Astrocyte (in vitro differentiated cells and primary cell): ENCODE measurements at regions not wholly inside any gene's neighbourhood (a gene's known extent, or its start where the extent isn't known, plus 50 kb on each side); places are given as distances from the start of the nearest gene placed in this dataset.

Experiments
- DNase-seq: peaks from one replicate; pipeline ENCODE4 v3.0.0-alpha.2; 2010; ENCODE audit warnings: low read depth
- FAIRE-seq: peaks from 2 replicates; lab custom pipeline; 2011; peaks lifted over from hg19 to GRCh38; lab: Jason Lieb, UNC
- H2AFZ ChIP-seq: 2 replicates; pipeline ENCODE4 v1.6.0; 2012; ENCODE audit warnings: low read depth, low read length, inconsistent platforms
- H3K27ac ChIP-seq: 2 replicates; pipeline ENCODE4 v1.5.1; 2011; ENCODE audit warnings: low read depth, low read length, inconsistent platforms
- H3K27me3 ChIP-seq: 2 replicates; pipeline ENCODE4 v1.6.0; 2011; ENCODE audit warnings: low read length, inconsistent platforms; ENCODE audit not compliant: insufficient read depth
- H3K36me3 ChIP-seq: 2 replicates; pipeline ENCODE4 v1.5.1; 2011; ENCODE audit warnings: low read length, inconsistent platforms; ENCODE audit not compliant: insufficient read depth
- H3K4me1 ChIP-seq: 2 replicates; pipeline ENCODE4 v1.5.1; 2011; ENCODE audit warnings: low read length, inconsistent platforms; ENCODE audit not compliant: insufficient read depth
- H3K4me2 ChIP-seq: 2 replicates; pipeline ENCODE4 v1.6.0; 2012; ENCODE audit warnings: low read length, inconsistent platforms
- H3K4me3 ChIP-seq: 2 replicates; pipeline ENCODE4 v1.5.1; 2011; ENCODE audit warnings: low read depth, mild to moderate bottlenecking, low read length, inconsistent platforms; ENCODE audit not compliant: insufficient read depth
- H3K79me2 ChIP-seq: 2 replicates; pipeline ENCODE4 v1.6.0; 2012; ENCODE audit warnings: mild to moderate bottlenecking, low read length, inconsistent platforms; ENCODE audit not compliant: insufficient read depth
- H3K9ac ChIP-seq: 2 replicates; pipeline ENCODE4 v1.6.0; 2012; ENCODE audit warnings: mild to moderate bottlenecking, low read length, inconsistent platforms
- H3K9me3 ChIP-seq: 2 replicates; pipeline ENCODE4 v1.5.1; 2012; ENCODE audit warnings: low read depth, mild to moderate bottlenecking, low read length, inconsistent platforms; ENCODE audit not compliant: insufficient read depth
- H4K20me1 ChIP-seq: 2 replicates; pipeline ENCODE4 v1.6.0; 2012; ENCODE audit warnings: low read length, inconsistent platforms; ENCODE audit not compliant: insufficient read depth
- H3K27ac Mint-ChIP-seq: one replicate; pipeline ENCODE4 v1.8.0; 2021; ENCODE audit warnings: mild to moderate bottlenecking, mixed read lengths; ENCODE audit not compliant: unreplicated experiment
- H3K27me3 Mint-ChIP-seq: one replicate; pipeline ENCODE4 v1.8.0; 2021; ENCODE audit warnings: low read depth, mixed read lengths; ENCODE audit not compliant: unreplicated experiment
- H3K36me3 Mint-ChIP-seq: one replicate; pipeline ENCODE4 v1.8.0; 2021; ENCODE audit warnings: low read depth, mixed read lengths; ENCODE audit not compliant: unreplicated experiment
- H3K4me1 Mint-ChIP-seq: one replicate; pipeline ENCODE4 v1.8.0; 2021; ENCODE audit warnings: low read depth, mixed read lengths; ENCODE audit not compliant: unreplicated experiment
- H3K4me3 Mint-ChIP-seq: one replicate; pipeline ENCODE4 v1.8.0; 2021; ENCODE audit warnings: mild to moderate bottlenecking, moderate library complexity, mixed read lengths; ENCODE audit not compliant: unreplicated experiment
- H3K9me3 Mint-ChIP-seq: one replicate; pipeline ENCODE4 v1.8.0; 2021; ENCODE audit warnings: mild to moderate bottlenecking, mixed read lengths; ENCODE audit not compliant: unreplicated experiment
- EZH2 ChIP-seq: IDR thresholded peaks from 2 replicates; pipeline ENCODE4 v1.6.1; 2012; ENCODE audit warnings: mild to moderate bottlenecking, low read length, inconsistent platforms; ENCODE audit not compliant: insufficient read depth
- TF ChIP-seq, protein P1 (sequence below): IDR thresholded peaks from 2 replicates; pipeline ENCODE4 v1.5.1; 2011; ENCODE audit warnings: low read depth, mild to moderate bottlenecking, inconsistent platforms, low read length, moderate library complexity; ENCODE audit not compliant: insufficient read depth

DNA sequence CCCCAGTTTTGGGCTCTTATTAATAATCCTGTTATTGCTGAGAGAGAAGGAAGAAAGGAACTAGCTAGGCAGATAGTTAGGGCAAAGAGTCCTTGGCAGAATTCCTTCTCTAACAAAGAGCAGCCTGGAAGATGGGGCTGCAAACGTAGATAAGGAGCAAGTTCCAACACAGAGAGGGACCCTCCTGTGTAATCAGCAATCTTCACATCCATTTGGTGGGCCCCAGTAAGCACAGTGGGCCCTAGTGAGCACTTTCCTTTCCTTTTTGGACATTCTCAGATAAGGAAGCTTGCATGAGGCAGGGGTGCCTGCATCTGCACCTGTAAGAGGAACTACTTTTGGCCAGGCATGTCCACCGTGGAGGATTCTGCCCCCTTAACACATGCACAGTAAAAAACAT lies 119.6 kb upstream of the SGO1 start:
- FAIRE-seq (no peak), DNase-seq (no peak)
- no peak overlapping the region for H3K4me2 ChIP-seq
- H3K79me2 ChIP-seq: no peaks in the 10 kb centered on the region
- H3K27me3 ChIP-seq: no peaks in the 10 kb centered on the region
- Mint-ChIP-seq H3K9me3 (no peaks in the 10 kb centered on the region), H3K27ac (no peak overlapping the region), H3K36me3 (no peaks in the 10 kb centered on the region), H3K4me3 (no peak overlapping the region), H3K27me3 (no peaks in the 10 kb centered on the region), H3K4me1 (no peaks in the 10 kb centered on the region)
- H3K36me3 ChIP-seq: no peaks in the 10 kb centered on the region
- H2AFZ ChIP-seq: no peak overlapping the region
- H3K4me1 ChIP-seq: no peaks in the 10 kb centered on the region
- no peak overlapping the region for H3K9ac ChIP-seq
- H4K20me1 ChIP-seq: no peaks in the 10 kb centered on the region
- no peak overlapping the region for H3K27ac ChIP-seq
- H3K9me3 ChIP-seq: no peaks in the 10 kb centered on the region
- TF ChIP-seq EZH2: no peak
- TF ChIP-seq, protein P1, sequence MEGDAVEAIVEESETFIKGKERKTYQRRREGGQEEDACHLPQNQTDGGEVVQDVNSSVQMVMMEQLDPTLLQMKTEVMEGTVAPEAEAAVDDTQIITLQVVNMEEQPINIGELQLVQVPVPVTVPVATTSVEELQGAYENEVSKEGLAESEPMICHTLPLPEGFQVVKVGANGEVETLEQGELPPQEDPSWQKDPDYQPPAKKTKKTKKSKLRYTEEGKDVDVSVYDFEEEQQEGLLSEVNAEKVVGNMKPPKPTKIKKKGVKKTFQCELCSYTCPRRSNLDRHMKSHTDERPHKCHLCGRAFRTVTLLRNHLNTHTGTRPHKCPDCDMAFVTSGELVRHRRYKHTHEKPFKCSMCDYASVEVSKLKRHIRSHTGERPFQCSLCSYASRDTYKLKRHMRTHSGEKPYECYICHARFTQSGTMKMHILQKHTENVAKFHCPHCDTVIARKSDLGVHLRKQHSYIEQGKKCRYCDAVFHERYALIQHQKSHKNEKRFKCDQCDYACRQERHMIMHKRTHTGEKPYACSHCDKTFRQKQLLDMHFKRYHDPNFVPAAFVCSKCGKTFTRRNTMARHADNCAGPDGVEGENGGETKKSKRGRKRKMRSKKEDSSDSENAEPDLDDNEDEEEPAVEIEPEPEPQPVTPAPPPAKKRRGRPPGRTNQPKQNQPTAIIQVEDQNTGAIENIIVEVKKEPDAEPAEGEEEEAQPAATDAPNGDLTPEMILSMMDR: no peak
- no peak overlapping the region for H3K4me3 ChIP-seq

DNA sequence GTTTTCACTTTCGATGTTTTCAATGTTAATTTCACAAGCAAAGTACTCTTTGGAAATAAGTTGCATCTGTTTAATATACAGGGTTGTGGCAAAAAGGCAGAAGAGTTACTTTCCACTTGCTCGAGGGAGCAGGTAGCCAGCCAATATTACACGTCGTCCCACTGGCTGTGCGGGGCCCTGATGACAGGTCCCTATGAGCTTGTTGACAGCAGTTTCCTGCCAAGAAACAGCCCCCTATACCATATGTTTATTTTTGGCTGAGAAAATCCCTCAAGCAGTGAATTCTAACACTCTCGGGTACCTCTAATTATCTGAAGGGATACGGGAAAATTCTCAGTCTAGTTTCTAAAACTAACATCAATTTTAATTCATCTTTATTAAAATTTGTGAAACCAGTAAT lies 116.8 kb upstream of the SGO1 start:
- Histone ChIP-seq H3K36me3 (no peaks in the 10 kb centered on the region), H2AFZ (no peak overlapping the region), H3K9ac (no peak overlapping the region), H3K79me2 (no peaks in the 10 kb centered on the region), H3K27ac (no peak overlapping the region), H3K27me3 (no peaks in the 10 kb centered on the region), H3K9me3 (no peaks in the 10 kb centered on the region), H3K4me3 (no peak overlapping the region), H4K20me1 (no peaks in the 10 kb centered on the region), H3K4me1 (no peaks in the 10 kb centered on the region), H3K4me2 (no peak overlapping the region)
- H3K27me3 Mint-ChIP-seq: no peaks in the 10 kb centered on the region
- DNase-seq: no peak
- H3K9me3 Mint-ChIP-seq: no peaks in the 10 kb centered on the region
- TF ChIP-seq, protein P1: no peak
- TF ChIP-seq EZH2: no peak
- no peak overlapping the region for H3K27ac Mint-ChIP-seq
- H3K36me3 Mint-ChIP-seq: no peaks in the 10 kb centered on the region
- no peak overlapping the region for H3K4me3 Mint-ChIP-seq
- no peak for FAIRE-seq
- H3K4me1 Mint-ChIP-seq: no peaks in the 10 kb centered on the region

DNA sequence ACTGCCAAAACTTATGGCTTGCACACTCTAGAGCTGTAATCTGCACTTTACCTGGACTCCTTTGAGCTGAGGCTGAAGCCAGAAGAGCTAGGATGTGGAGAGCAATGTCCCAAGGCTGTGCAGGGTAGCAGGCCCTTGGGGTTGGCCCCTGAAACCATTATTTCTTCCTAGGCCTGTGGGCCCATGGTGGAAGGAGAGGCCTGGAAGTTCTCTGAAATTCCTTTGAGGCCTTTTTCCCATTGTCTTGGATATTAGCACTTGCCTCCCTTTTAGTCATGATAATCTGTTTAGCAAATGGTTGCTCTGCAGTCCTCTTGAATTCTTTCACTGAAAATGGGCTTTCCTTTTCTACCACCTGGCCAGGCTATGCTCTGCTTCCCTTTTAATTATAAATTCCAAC lies 102.0 kb upstream of the SGO1 start:
- no peaks in the 10 kb centered on the region for H3K36me3 ChIP-seq
- H3K4me1 Mint-ChIP-seq: no peaks in the 10 kb centered on the region
- no peak overlapping the region for H3K9ac ChIP-seq
- no peaks in the 10 kb centered on the region for H3K79me2 ChIP-seq
- TF ChIP-seq, protein P1: no peak
- no peak for TF ChIP-seq EZH2
- no peaks in the 10 kb centered on the region for H3K36me3 Mint-ChIP-seq
- H2AFZ ChIP-seq: no peak overlapping the region
- FAIRE-seq: no peak
- H4K20me1 ChIP-seq: no peaks in the 10 kb centered on the region
- H3K27me3 Mint-ChIP-seq: no peaks in the 10 kb centered on the region
- H3K4me1 ChIP-seq: no peaks in the 10 kb centered on the region
- no peak overlapping the region for H3K27ac Mint-ChIP-seq
- no peak overlapping the region for H3K27ac ChIP-seq
- no peaks in the 10 kb centered on the region for H3K27me3 ChIP-seq
- no peak overlapping the region for H3K4me2 ChIP-seq
- H3K9me3 Mint-ChIP-seq: peaks cover 4% of the 10 kb centered on the region
- H3K9me3 ChIP-seq: no peaks in the 10 kb centered on the region
- no peak overlapping the region for H3K4me3 Mint-ChIP-seq
- H3K4me3 ChIP-seq: no peak overlapping the region
- no peak for DNase-seq
